RPMI8226 (cell line): ENCODE measurements at regions not wholly inside any gene's neighbourhood (a gene's known extent, or its start where the extent isn't known, plus 50 kb on each side); places are given as distances from the start of the nearest gene placed in this dataset.

ENCODE experiments used
- DNase-seq: peaks from one replicate; pipeline ENCODE4 v3.0.0-alpha.2; 2015

- peak; percentile 58 for DNase-seq
Measured at GRCh38 chr3:5304789-5305683, 117.5 kb downstream of the EDEM1 start.

DNA sequence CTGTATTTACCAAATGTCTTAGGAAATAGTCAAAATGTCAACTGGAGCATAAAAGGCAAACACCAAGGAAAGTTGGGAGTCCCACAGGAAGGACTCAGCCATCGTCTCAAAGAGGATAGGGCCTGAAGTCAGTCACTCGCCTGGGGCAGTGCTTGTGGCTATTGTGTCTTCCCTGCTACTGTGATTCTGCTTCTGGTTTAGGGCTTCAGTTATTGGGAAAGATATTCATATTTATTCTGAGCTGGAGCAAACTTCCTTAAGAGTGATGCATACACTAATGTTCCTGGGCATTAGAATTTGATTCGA is 118.1 kb downstream of the EDEM1 start:
- no peak for DNase-seq

- no peak for DNase-seq
Measured at GRCh38 chr3:5309171-5309570, 121.7 kb downstream of the EDEM1 start.

DNA sequence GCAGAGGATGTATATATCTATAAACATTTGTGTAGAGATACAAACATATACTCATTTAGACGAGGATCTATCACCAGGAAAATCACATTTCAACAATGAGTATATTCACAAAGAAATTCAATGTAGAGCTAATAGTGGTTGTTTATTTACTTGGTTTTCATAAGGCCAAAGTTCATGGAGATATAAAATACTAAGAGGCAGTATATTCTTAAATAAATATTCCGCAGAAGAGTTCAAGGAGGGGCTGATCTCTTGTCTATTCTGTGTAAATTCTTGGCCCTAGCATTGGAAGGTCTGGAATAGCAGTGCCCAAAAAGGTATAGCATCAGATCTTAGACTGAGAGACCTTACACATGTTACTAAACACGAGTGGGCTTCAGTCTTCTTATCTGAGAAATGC is 122.1 kb downstream of the EDEM1 start:
- DNase-seq, result no peak

GRCh38 chr3:5310509-5310908 is 123.0 kb downstream of the EDEM1 start:
- DNase-seq, result no peak

GRCh38 chr3:5312290-5312689 is 124.8 kb downstream of the EDEM1 start:
- no peak for DNase-seq

- no peak for DNase-seq
Measured at GRCh38 chr3:5314897-5315296, 127.4 kb downstream of the EDEM1 start.

DNA sequence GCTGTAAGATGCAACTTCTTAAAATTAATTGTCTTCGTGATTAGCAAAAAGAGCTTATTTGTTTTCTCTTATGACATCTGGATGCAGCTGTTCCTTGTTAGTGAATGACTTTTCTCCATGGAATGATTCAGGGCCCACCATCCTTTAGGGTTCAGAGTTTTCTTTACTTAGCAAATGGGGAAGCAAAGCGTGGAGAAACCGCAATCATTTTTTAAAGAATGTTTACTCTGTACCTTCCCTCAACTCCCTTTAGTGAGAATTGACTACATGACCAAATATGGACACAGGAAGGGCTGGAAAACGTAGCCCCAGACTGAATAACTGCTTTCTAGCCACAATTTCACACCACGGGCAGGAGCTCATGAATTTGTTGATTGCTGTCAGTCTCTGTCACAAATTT is 130.1 kb downstream of the EDEM1 start:
- no peak for DNase-seq

GRCh38 chr3:5319454-5319853 is 131.9 kb downstream of the EDEM1 start:
- no peak for DNase-seq

DNA sequence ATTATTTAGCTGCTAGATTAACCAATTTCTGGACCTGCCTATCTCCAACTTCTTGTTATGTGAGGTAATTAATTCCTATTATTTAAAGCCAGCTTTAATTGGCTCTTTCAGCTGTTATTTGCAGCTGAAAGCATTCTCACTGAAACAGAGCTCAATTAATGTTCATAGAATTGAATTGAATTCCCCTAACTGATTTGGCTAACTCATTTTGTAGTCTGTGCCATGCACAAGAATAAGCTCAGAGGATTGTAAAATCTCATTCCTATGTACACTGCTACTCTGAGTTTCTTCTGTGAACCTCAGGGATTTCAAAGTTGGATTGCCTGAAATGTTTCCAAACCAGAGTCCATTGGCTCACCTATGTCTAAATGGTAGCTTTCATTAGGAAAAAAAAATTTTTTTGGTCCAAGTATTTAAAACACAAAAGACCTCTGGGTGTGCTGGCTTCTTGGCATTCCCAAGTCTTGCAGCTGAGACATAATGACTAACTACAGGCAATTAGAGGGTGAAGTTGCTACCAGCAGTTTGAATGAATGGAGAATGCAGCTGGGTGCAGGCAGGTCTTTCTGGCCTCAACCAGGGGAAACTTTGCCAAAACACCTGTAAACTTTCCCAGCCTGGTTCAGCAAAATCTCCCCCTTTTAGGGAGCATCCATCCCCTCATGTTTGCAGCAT is 134.3 kb downstream of the EDEM1 start:
- no peak for DNase-seq

- DNase-seq, result no peak
Measured at GRCh38 chr3:5324780-5325179, 137.3 kb downstream of the EDEM1 start.

- DNase-seq, result no peak
Measured at GRCh38 chr3:5330152-5330810, 142.8 kb downstream of the EDEM1 start.

- DNase-seq, result no peak
Measured at GRCh38 chr3:5331567-5332269, 144.2 kb downstream of the EDEM1 start.

DNA sequence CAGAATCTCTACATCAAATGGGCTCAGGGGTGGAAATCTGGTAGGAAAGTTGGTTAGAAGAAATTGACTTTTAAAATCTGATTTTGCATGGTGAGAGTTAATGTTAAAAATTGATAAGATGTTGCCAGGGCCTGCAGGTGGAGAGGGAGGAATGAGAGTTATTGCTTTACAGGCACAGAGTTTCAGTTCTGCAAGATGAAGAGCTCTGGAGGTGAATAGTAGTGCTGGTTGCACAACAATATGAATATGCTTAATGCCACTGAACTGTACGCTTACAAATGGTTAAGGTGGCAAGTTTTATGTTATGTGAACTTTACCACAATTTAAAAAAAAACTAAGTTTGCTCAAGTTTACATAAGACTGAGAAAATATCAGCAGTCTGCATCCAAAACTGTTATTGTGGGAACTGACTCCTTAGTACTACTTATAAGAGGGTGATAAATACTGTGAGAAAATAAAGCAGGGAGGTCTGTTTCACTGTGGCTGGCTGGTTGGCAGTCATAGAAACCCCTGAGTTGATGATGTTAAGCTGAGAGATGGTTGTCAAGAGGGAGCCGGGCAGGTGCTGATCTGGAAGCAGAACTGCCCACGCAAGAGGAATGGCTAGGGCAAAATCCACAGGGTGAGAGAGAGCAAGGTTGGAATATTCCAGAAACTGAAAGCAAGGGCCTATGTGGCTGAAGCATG is 144.9 kb downstream of the EDEM1 start:
- no peak for DNase-seq

GRCh38 chr3:5339967-5340535 is 152.5 kb downstream of the EDEM1 start:
- DNase-seq, result no peak

DNA sequence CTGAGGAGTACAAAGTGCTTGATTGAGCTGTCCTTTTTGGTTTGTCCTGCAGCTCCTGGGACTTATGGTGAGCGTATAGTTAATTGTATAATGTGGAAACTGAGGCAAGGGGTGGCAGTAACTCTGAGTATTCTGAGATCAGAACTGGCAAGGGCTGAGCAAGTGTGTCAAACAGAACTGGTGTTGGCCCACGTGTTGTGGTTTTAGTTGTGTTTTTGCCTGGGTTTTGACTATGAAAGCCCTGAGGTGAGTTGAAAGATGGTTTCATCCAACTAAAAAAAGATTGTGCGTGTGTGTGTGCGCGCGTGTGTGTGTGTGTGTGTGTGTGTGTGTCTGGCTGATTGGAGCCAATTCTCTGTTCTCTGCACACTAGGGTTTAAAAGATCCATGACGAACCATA is 154.1 kb downstream of the EDEM1 start:
- no peak for DNase-seq

- no peak for DNase-seq
Measured at GRCh38 chr3:5343459-5343858, 156.0 kb downstream of the EDEM1 start.

- no peak for DNase-seq
Measured at GRCh38 chr3:5344707-5345106, 157.2 kb downstream of the EDEM1 start.

DNA sequence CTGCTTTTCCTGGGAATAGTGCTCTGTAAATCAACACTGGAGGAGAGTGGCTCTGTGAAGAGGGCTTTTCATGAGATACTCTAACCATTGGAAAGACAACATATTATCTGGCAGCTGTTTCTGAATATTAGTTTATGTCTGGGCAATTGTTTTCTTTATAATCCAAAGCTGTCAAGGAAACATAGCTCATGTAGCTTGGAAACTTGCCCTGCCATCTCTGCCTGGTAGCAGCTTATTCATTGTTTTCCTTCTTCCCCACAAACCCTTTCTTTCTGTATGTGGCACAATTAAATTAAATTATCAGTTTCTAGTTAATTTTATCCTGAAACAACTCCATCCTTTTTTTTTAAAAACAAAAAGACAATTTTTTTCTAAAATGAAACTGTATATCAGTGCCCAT is 160.0 kb downstream of the EDEM1 start:
- DNase-seq, result no peak

DNA sequence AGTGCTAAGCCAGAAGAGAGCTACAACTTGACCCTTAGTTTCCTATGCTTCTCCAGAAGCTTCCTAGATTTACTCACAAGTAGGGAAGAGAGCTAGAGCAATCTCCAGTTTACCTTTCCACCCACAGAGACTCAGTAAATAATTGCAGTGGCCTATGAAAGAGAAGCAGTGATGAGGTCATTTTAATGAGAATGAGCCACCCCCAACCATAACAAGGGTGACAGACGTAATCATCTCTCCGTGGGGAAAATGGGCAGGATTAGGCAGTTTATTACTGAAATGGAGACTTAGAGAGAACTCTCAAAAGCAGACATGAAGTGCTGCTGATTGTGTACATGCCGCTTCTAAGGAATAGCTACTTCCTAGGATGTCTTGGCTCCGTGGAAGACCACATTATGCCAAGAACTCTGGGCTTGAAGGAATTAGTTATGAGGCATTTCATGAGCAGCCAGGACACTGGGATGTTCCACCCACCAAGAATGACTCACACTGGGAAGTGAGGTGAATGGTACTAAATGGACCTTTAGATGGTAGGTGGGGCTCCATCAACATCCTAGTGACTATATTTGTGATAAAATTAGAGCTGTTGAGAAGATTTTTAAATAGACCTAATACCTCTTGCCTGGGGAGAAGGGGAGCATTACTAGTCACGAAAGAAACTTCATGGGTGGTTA is 160.9 kb downstream of the EDEM1 start:
- DNase-seq, result no peak

GRCh38 chr3:5349343-5349742 is 161.8 kb downstream of the EDEM1 start:
- DNase-seq, result no peak

- DNase-seq, result no peak
Measured at GRCh38 chr3:5357089-5357488, 169.6 kb downstream of the EDEM1 start.
